ENCODE measurements at regions not wholly inside any gene's neighbourhood (a gene's known extent, or its start where the extent isn't known, plus 50 kb on each side); places are given as distances from the start of the nearest gene placed in this dataset.

GRCh38 chr12:107229827-107230226, 136.5 kb upstream of the CRY1 start:
- TF ChIP-seq CTCF (conservative IDR thresholded peaks at IDR 0.05; ENCODE audit: low read depth, low read length) (no peak), EZH2 (IDR thresholded peaks at IDR 0.05; ENCODE audit: borderline replicate concordance, low read depth, low read length, poor library complexity, severe bottlenecking) (no peak)
